ENCODE measurements at regions not wholly inside any gene's neighbourhood (a gene's known extent, or its start where the extent isn't known, plus 50 kb on each side); places are given as distances from the start of the nearest gene placed in this dataset.
A peak's percentile ranks its signal among the peaks of the same experiment; 100 is the strongest.

DNA sequence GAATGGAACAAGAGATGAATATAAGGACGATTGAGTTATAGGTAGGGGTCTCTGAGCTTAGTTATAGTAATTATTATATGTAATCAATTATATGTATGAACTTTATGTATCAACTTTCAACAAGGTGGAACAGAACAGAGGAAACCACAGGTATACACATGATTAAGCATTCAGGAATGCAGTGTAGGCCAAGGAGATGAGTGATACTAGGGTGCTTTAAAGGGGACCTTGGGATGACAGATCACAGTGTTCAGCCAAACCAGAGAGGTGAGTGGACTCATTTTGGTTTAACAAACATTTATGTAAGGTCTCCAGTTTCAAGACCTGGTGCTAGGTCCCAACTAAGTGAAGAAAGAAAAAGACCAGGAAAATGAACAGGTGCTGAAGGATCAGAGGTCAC lies 895.5 kb downstream of the ROBO2 start:
- H3K27me3 ChIP-seq (ENCODE audit: control insufficient read depth, insufficient read depth, low read length): no peaks in the 10 kb centered on the region
- WGBS (ENCODE audit: insufficient coverage): no CpG with 5 or more reads among the region's 1 CpG

GRCh38 chr3:77939726-77940125 lies 899.8 kb downstream of the ROBO2 start:
- no peaks in the 10 kb centered on the region for H3K36me3 ChIP-seq (ENCODE audit: control insufficient read depth, insufficient read depth, low read length)
- H3K4me1 ChIP-seq (ENCODE audit: control insufficient read depth, insufficient read depth, low read length): no peaks in the 10 kb centered on the region
- H3K27me3 ChIP-seq (ENCODE audit: control insufficient read depth, insufficient read depth, low read length): no peaks in the 10 kb centered on the region
- no CpG with 5 or more reads among the region's 1 CpG for WGBS (ENCODE audit: insufficient coverage)
- H3K4me3 ChIP-seq (ENCODE audit: low read depth, low read length): no peak overlapping the region
- no peak overlapping the region for H3K27ac ChIP-seq (ENCODE audit: low read depth, low read length)
- DNase-seq (ENCODE audit: low read depth in 4 of 6, low spot score in 6 of 6): no peak
- peaks cover 2% of the 10 kb centered on the region for H3K9me3 ChIP-seq (ENCODE audit: control insufficient read depth, insufficient read depth, low read length)

More for the DNA sequence above, 895.5 kb downstream of the ROBO2 start:
- Histone ChIP-seq H3K9me3 (ENCODE audit: control insufficient read depth, insufficient read depth, low read length) (peaks cover 2% of the 10 kb centered on the region), H3K4me3 (ENCODE audit: low read depth, low read length) (no peak overlapping the region), H3K27ac (ENCODE audit: low read depth, low read length) (no peak overlapping the region), H3K4me1 (ENCODE audit: control insufficient read depth, insufficient read depth, low read length) (no peaks in the 10 kb centered on the region), H3K36me3 (ENCODE audit: control insufficient read depth, insufficient read depth, low read length) (no peaks in the 10 kb centered on the region)
- no peak for DNase-seq (ENCODE audit: low read depth in 4 of 6, low spot score in 6 of 6)

- no peak overlapping the region for H3K4me3 ChIP-seq (ENCODE audit: low read depth, low read length)
- no CpG with 5 or more reads among the region's 4 CpGs for WGBS (ENCODE audit: insufficient coverage)
These were observed 903.7 kb downstream of the ROBO2 start for GRCh38 chr3:77943598-77943997.

GRCh38 chr3:77945320-77945719 lies 905.4 kb downstream of the ROBO2 start:
- no peak overlapping the region for H3K4me3 ChIP-seq (ENCODE audit: low read depth, low read length)
- H3K9me3 ChIP-seq (ENCODE audit: control insufficient read depth, insufficient read depth, low read length): no peaks in the 10 kb centered on the region
- no peak for DNase-seq (ENCODE audit: low read depth in 4 of 6, low spot score in 6 of 6)
- WGBS (ENCODE audit: insufficient coverage): 100% methylated on average over 1 of the region's 3 CpGs
- no peaks in the 10 kb centered on the region for H3K36me3 ChIP-seq (ENCODE audit: control insufficient read depth, insufficient read depth, low read length)
- H3K27ac ChIP-seq (ENCODE audit: low read depth, low read length): no peak overlapping the region
- H3K4me1 ChIP-seq (ENCODE audit: control insufficient read depth, insufficient read depth, low read length): no peaks in the 10 kb centered on the region
- H3K27me3 ChIP-seq (ENCODE audit: control insufficient read depth, insufficient read depth, low read length): no peaks in the 10 kb centered on the region

More at GRCh38 chr3:77943598-77943997, 903.7 kb downstream of the ROBO2 start:
- Histone ChIP-seq H3K36me3 (ENCODE audit: control insufficient read depth, insufficient read depth, low read length) (no peaks in the 10 kb centered on the region), H3K9me3 (ENCODE audit: control insufficient read depth, insufficient read depth, low read length) (no peaks in the 10 kb centered on the region), H3K4me1 (ENCODE audit: control insufficient read depth, insufficient read depth, low read length) (no peaks in the 10 kb centered on the region), H3K27ac (ENCODE audit: low read depth, low read length) (no peak overlapping the region), H3K27me3 (ENCODE audit: control insufficient read depth, insufficient read depth, low read length) (no peaks in the 10 kb centered on the region)
- no peak for DNase-seq (ENCODE audit: low read depth in 4 of 6, low spot score in 6 of 6)

GRCh38 chr3:77947671-77948070 lies 907.8 kb downstream of the ROBO2 start:
- H3K4me3 ChIP-seq (ENCODE audit: low read depth, low read length): no peak overlapping the region
- no peaks in the 10 kb centered on the region for H3K36me3 ChIP-seq (ENCODE audit: control insufficient read depth, insufficient read depth, low read length)
- H3K4me1 ChIP-seq (ENCODE audit: control insufficient read depth, insufficient read depth, low read length): no peaks in the 10 kb centered on the region
- no peaks in the 10 kb centered on the region for H3K9me3 ChIP-seq (ENCODE audit: control insufficient read depth, insufficient read depth, low read length)
- DNase-seq (ENCODE audit: low read depth in 4 of 6, low spot score in 6 of 6): no peak
- H3K27ac ChIP-seq (ENCODE audit: low read depth, low read length): no peak overlapping the region
- no peaks in the 10 kb centered on the region for H3K27me3 ChIP-seq (ENCODE audit: control insufficient read depth, insufficient read depth, low read length)

- Histone ChIP-seq H3K36me3 (ENCODE audit: control insufficient read depth, insufficient read depth, low read length) (no peaks in the 10 kb centered on the region), H3K4me3 (ENCODE audit: low read depth, low read length) (no peak overlapping the region), H3K9me3 (ENCODE audit: control insufficient read depth, insufficient read depth, low read length) (no peaks in the 10 kb centered on the region), H3K27ac (ENCODE audit: low read depth, low read length) (no peak overlapping the region), H3K4me1 (ENCODE audit: control insufficient read depth, insufficient read depth, low read length) (no peaks in the 10 kb centered on the region), H3K27me3 (ENCODE audit: control insufficient read depth, insufficient read depth, low read length) (no peaks in the 10 kb centered on the region)
- no peak for DNase-seq (ENCODE audit: low read depth in 4 of 6, low spot score in 6 of 6)
- no CpG with 5 or more reads among the region's 1 CpG for WGBS (ENCODE audit: insufficient coverage)
These were observed 927.7 kb downstream of the ROBO2 start for GRCh38 chr3:77967621-77968020.

DNA sequence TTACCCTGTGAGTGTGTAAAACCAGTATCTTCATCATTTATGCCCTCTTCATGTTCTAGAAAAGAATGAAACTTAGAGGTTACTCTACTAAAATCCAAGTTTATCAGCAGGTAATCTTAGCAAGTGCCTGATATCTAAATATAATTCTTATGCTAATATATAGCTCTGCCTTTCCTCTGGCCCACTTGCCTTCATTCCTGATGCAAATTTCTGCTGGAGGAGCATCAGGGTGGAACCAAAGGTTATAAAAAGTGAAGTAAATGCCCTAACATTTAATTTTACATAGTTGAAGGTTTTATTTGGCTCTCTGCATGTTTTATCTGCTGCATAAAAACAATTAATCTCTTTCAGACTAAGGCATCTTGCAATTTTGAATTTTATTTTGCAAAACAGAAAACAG lies 936.2 kb downstream of the ROBO2 start:
- no peak for DNase-seq (ENCODE audit: low read depth in 4 of 6, low spot score in 6 of 6)
- Histone ChIP-seq H3K9me3 (ENCODE audit: control insufficient read depth, insufficient read depth, low read length) (no peaks in the 10 kb centered on the region), H3K4me1 (ENCODE audit: control insufficient read depth, insufficient read depth, low read length) (no peaks in the 10 kb centered on the region), H3K4me3 (ENCODE audit: low read depth, low read length) (no peak overlapping the region), H3K27me3 (ENCODE audit: control insufficient read depth, insufficient read depth, low read length) (no peaks in the 10 kb centered on the region), H3K27ac (ENCODE audit: low read depth, low read length) (no peak overlapping the region), H3K36me3 (ENCODE audit: control insufficient read depth, insufficient read depth, low read length) (no peaks in the 10 kb centered on the region)

- no peak for DNase-seq (ENCODE audit: low read depth in 4 of 6, low spot score in 6 of 6)
- no peak overlapping the region for H3K27ac ChIP-seq (ENCODE audit: low read depth, low read length)
- no peak overlapping the region for H3K4me3 ChIP-seq (ENCODE audit: low read depth, low read length)
- no peaks in the 10 kb centered on the region for H3K4me1 ChIP-seq (ENCODE audit: control insufficient read depth, insufficient read depth, low read length)
- WGBS (ENCODE audit: insufficient coverage): 95% methylated on average over 2 of the region's 4 CpGs
- no peaks in the 10 kb centered on the region for H3K36me3 ChIP-seq (ENCODE audit: control insufficient read depth, insufficient read depth, low read length)
- H3K9me3 ChIP-seq (ENCODE audit: control insufficient read depth, insufficient read depth, low read length): peaks cover 6% of the 10 kb centered on the region
- H3K27me3 ChIP-seq (ENCODE audit: control insufficient read depth, insufficient read depth, low read length): no peaks in the 10 kb centered on the region
These were observed 963.2 kb downstream of the ROBO2 start for GRCh38 chr3:78003090-78003489.

- H3K27ac ChIP-seq (ENCODE audit: low read depth, low read length): no peak overlapping the region
- no peak overlapping the region for H3K4me3 ChIP-seq (ENCODE audit: low read depth, low read length)
- WGBS (ENCODE audit: insufficient coverage): no CpG with 5 or more reads among the region's 2 CpGs
- no peaks in the 10 kb centered on the region for H3K4me1 ChIP-seq (ENCODE audit: control insufficient read depth, insufficient read depth, low read length)
- no peaks in the 10 kb centered on the region for H3K36me3 ChIP-seq (ENCODE audit: control insufficient read depth, insufficient read depth, low read length)
- DNase-seq (ENCODE audit: low read depth in 4 of 6, low spot score in 6 of 6): peak in 2 of 6 donors; percentile 12 to 52
- no peaks in the 10 kb centered on the region for H3K27me3 ChIP-seq (ENCODE audit: control insufficient read depth, insufficient read depth, low read length)
- peaks cover 6% of the 10 kb centered on the region for H3K9me3 ChIP-seq (ENCODE audit: control insufficient read depth, insufficient read depth, low read length)
These were observed 964.7 kb downstream of the ROBO2 start for GRCh38 chr3:78004571-78004970.

DNA sequence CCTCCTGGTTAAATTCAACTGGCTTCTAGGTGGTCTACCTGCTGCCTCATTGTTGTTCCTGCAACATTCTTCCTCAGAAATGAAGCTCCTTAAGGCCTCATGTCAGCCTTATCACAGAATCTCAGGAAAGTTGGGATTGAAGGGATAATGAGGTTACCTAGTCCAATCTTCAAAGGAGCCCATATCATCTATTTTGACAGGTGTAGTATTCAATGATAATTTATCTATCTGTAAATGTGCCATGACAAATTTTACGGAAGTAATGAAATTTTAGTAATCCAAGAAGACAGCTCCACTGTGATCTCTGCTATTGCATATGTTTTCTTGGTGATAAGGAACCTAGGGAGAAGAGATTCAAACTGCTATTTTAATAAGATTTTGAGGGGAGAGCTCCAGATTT lies 973.8 kb downstream of the ROBO2 start:
- no CpG with 5 or more reads among the region's 1 CpG for WGBS (ENCODE audit: insufficient coverage)

More for the DNA sequence above, 973.8 kb downstream of the ROBO2 start:
- Histone ChIP-seq H3K4me3 (ENCODE audit: low read depth, low read length) (no peak overlapping the region), H3K9me3 (ENCODE audit: control insufficient read depth, insufficient read depth, low read length) (no peaks in the 10 kb centered on the region), H3K36me3 (ENCODE audit: control insufficient read depth, insufficient read depth, low read length) (no peaks in the 10 kb centered on the region), H3K27me3 (ENCODE audit: control insufficient read depth, insufficient read depth, low read length) (no peaks in the 10 kb centered on the region), H3K4me1 (ENCODE audit: control insufficient read depth, insufficient read depth, low read length) (no peaks in the 10 kb centered on the region), H3K27ac (ENCODE audit: low read depth, low read length) (no peak overlapping the region)
- no peak for DNase-seq (ENCODE audit: low read depth in 4 of 6, low spot score in 6 of 6)

Measured in spinal cord (tissue), 9 donors.